Muscle layer of duodenum (tissue), 2 donors: ENCODE measurements at regions not wholly inside any gene's neighbourhood (a gene's known extent, or its start where the extent isn't known, plus 50 kb on each side); places are given as distances from the start of the nearest gene placed in this dataset.
"Not testable (repeated sequence)": the region's sequence is repeated elsewhere in the genome, so short reads cannot be mapped to it uniquely, and the experiment has no call there.

Experiments
- H3K27ac ChIP-seq: one replicate; pipeline ENCODE4 v1.7.0; 2013; ENCODE audit warnings: mild to moderate bottlenecking, low read length
- H3K27me3 ChIP-seq: one replicate; pipeline ENCODE4 v1.7.0; 2013; ENCODE audit warnings: low read depth, mild to moderate bottlenecking, control low read depth, low read length
- H3K36me3 ChIP-seq, 2 donors: one replicate each; pipeline ENCODE4 v1.7.0; 2013; ENCODE audit warnings: low read length in 2 of 2, control low read depth in 1 of 2, mild to moderate bottlenecking in 1 of 2; ENCODE audit not compliant: insufficient read depth in 2 of 2, control insufficient read depth in 1 of 2
- H3K4me1 ChIP-seq, 2 donors: one replicate each; pipeline ENCODE4 v1.7.0; 2013; ENCODE audit warnings: low read length in 2 of 2, mild to moderate bottlenecking in 2 of 2, control low read depth in 1 of 2, moderate library complexity in 1 of 2; ENCODE audit not compliant: insufficient read depth in 2 of 2, control insufficient read depth in 1 of 2
- H3K4me3 ChIP-seq, 2 donors: one replicate each; pipeline ENCODE4 v1.7.0; 2013; ENCODE audit warnings: low read length in 2 of 2, low read depth in 1 of 2, mild to moderate bottlenecking in 1 of 2
- H3K9me3 ChIP-seq, 2 donors: one replicate each; pipeline ENCODE4 v1.7.0; 2013; ENCODE audit warnings: low read length in 2 of 2, control low read depth in 1 of 2, mild to moderate bottlenecking in 1 of 2; ENCODE audit not compliant: control insufficient read depth in 1 of 2
- donor health status: healthy.

- H3K4me3 ChIP-seq, result no peak overlapping the region
- H3K4me1 ChIP-seq, result no peaks in the 10 kb centered on the region
- H3K9me3 ChIP-seq, result no peaks in the 10 kb centered on the region
- H3K36me3 ChIP-seq, result no peaks in the 10 kb centered on the region
- H3K27me3 ChIP-seq, result no peaks in the 10 kb centered on the region
- H3K27ac ChIP-seq, result no peak overlapping the region
Measured at GRCh38 chr18:68400889-68401288, 314.0 kb downstream of the TMX3 start.

GRCh38 chr18:68399721-68400120 lies 315.2 kb downstream of the TMX3 start:
- Histone ChIP-seq H3K9me3 (no peaks in the 10 kb centered on the region), H3K4me1 (no peaks in the 10 kb centered on the region), H3K27me3 (no peaks in the 10 kb centered on the region), H3K36me3 (no peaks in the 10 kb centered on the region), H3K27ac (no peak overlapping the region), H3K4me3 (no peak overlapping the region)

- Histone ChIP-seq H3K27ac (no peak overlapping the region), H3K4me1 (no peaks in the 10 kb centered on the region), H3K36me3 (no peaks in the 10 kb centered on the region)
Measured at GRCh38 chr18:68397241-68398035, 317.5 kb downstream of the TMX3 start.

GRCh38 chr18:68394705-68395104 lies 320.2 kb downstream of the TMX3 start:
- H3K4me3 ChIP-seq, result no peak overlapping the region
- no peak overlapping the region for H3K27ac ChIP-seq
- H3K27me3 ChIP-seq, result no peaks in the 10 kb centered on the region
- no peaks in the 10 kb centered on the region for H3K4me1 ChIP-seq
- H3K36me3 ChIP-seq, result no peaks in the 10 kb centered on the region
- H3K9me3 ChIP-seq, result no peaks in the 10 kb centered on the region

More at GRCh38 chr18:68397241-68398035, 317.5 kb downstream of the TMX3 start:
- Histone ChIP-seq H3K4me3 (no peak overlapping the region), H3K9me3 (no peaks in the 10 kb centered on the region), H3K27me3 (no peaks in the 10 kb centered on the region)

- Histone ChIP-seq H3K36me3 (no peaks in the 10 kb centered on the region), H3K27me3 (no peaks in the 10 kb centered on the region), H3K9me3 (no peaks in the 10 kb centered on the region), H3K4me1 (no peaks in the 10 kb centered on the region), H3K4me3 (no peak overlapping the region), H3K27ac (no peak overlapping the region)
Measured at GRCh38 chr18:68391801-68392200, 323.1 kb downstream of the TMX3 start.

- Histone ChIP-seq H3K9me3 (peaks cover 0 to 4% of the 10 kb centered on the region in 2 donors), H3K27me3 (no peaks in the 10 kb centered on the region), H3K36me3 (no peaks in the 10 kb centered on the region), H3K4me1 (no peaks in the 10 kb centered on the region), H3K27ac (no peak overlapping the region), H3K4me3 (no peak overlapping the region)
Measured at GRCh38 chr18:68387246-68387645, 327.7 kb downstream of the TMX3 start.

GRCh38 chr18:68383979-68384378 lies 330.9 kb downstream of the TMX3 start:
- not testable (repeated sequence) for H3K27ac ChIP-seq, H3K9me3 ChIP-seq, H3K4me1 ChIP-seq, H3K27me3 ChIP-seq, H3K36me3 ChIP-seq, H3K4me3 ChIP-seq

GRCh38 chr18:68376926-68377325 lies 338.0 kb downstream of the TMX3 start:
- Histone ChIP-seq H3K4me3 (no peak overlapping the region), H3K36me3 (no peaks in the 10 kb centered on the region), H3K27ac (no peak overlapping the region), H3K27me3 (no peaks in the 10 kb centered on the region), H3K9me3 (no peaks in the 10 kb centered on the region), H3K4me1 (no peaks in the 10 kb centered on the region)

- H3K27ac ChIP-seq, result no peak overlapping the region
- no peak overlapping the region for H3K4me3 ChIP-seq
- H3K9me3 ChIP-seq, result peaks cover 0 to 2% of the 10 kb centered on the region in 2 donors
- H3K4me1 ChIP-seq, result no peaks in the 10 kb centered on the region
- no peaks in the 10 kb centered on the region for H3K36me3 ChIP-seq
- no peaks in the 10 kb centered on the region for H3K27me3 ChIP-seq
Measured at GRCh38 chr18:68362907-68363306, 352.0 kb downstream of the TMX3 start.

- Histone ChIP-seq H3K36me3 (no peaks in the 10 kb centered on the region), H3K4me3 (no peak overlapping the region), H3K27ac (no peak overlapping the region), H3K27me3 (no peaks in the 10 kb centered on the region), H3K9me3 (peaks cover 0 to 10% of the 10 kb centered on the region in 2 donors), H3K4me1 (no peaks in the 10 kb centered on the region)
Measured at GRCh38 chr18:68355637-68356036, 359.3 kb downstream of the TMX3 start.

GRCh38 chr18:68354176-68354575 lies 360.7 kb downstream of the TMX3 start:
- H3K9me3 ChIP-seq, result peaks cover 0 to 10% of the 10 kb centered on the region in 2 donors
- H3K27ac ChIP-seq, result no peak overlapping the region
- H3K4me3 ChIP-seq, result no peak overlapping the region
- no peaks in the 10 kb centered on the region for H3K36me3 ChIP-seq
- no peaks in the 10 kb centered on the region for H3K4me1 ChIP-seq
- no peaks in the 10 kb centered on the region for H3K27me3 ChIP-seq
